Panc1 (cell line): ENCODE measurements at regions not wholly inside any gene's neighbourhood (a gene's known extent, or its start where the extent isn't known, plus 50 kb on each side); places are given as distances from the start of the nearest gene placed in this dataset.
"Not testable (repeated sequence)": the region's sequence is repeated elsewhere in the genome, so short reads cannot be mapped to it uniquely, and the experiment has no call there.

Experiments used
- POLR2AphosphoS5 ChIP-seq: IDR thresholded peaks from 2 replicates; pipeline ENCODE4 v1.6.1; 2012; ENCODE audit warnings: mild to moderate bottlenecking, low read depth, low read length, moderate library complexity
- TF ChIP-seq, protein P1 (sequence below): fragments of 450-650 bp; IDR thresholded peaks from 2 replicates; pipeline ENCODE4 v1.5.1; 2017; ENCODE audit warnings: mild to moderate bottlenecking

DNA sequence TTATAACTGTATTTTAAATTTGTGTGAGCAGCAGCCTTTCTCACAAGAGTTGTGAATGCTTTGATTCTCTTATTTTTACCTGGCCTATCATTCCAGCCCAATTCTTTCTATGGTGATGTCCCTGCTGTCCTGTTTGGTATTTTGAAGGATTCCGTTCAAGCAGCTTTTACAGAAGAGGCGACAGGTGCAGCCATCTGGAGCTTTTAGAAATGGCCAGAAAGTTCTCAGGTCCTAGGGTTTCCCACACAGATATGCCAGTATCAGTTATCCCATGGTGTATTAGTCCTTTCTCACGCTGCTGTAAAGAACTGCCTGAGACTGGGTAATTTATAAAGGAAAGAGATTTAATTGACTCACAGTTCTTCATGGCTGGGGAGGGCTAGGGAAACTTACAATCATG lies 86.1 kb upstream of the LRPAP1 start:
- TF ChIP-seq, protein P1, sequence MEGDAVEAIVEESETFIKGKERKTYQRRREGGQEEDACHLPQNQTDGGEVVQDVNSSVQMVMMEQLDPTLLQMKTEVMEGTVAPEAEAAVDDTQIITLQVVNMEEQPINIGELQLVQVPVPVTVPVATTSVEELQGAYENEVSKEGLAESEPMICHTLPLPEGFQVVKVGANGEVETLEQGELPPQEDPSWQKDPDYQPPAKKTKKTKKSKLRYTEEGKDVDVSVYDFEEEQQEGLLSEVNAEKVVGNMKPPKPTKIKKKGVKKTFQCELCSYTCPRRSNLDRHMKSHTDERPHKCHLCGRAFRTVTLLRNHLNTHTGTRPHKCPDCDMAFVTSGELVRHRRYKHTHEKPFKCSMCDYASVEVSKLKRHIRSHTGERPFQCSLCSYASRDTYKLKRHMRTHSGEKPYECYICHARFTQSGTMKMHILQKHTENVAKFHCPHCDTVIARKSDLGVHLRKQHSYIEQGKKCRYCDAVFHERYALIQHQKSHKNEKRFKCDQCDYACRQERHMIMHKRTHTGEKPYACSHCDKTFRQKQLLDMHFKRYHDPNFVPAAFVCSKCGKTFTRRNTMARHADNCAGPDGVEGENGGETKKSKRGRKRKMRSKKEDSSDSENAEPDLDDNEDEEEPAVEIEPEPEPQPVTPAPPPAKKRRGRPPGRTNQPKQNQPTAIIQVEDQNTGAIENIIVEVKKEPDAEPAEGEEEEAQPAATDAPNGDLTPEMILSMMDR, result not testable (repeated sequence)
- not testable (repeated sequence) for TF ChIP-seq POLR2AphosphoS5
